Calu3 (cell line): ENCODE measurements at regions not wholly inside any gene's neighbourhood (a gene's known extent, or its start where the extent isn't known, plus 50 kb on each side); places are given as distances from the start of the nearest gene placed in this dataset.

ENCODE experiments used
- BruUV-seq: library from RNA; stranded (reverse); fragments of 400-500 nt; replicated peaks from 2 replicates; lab custom pipeline; 2021; lab: Mats Ljungman, UMichigan
- CTCF ChIA-PET: fragments of 300-600 bp; sonication (Branson Sonifier 250); formaldehyde crosslinking; loops from one replicate; lab custom pipeline; 2022; ENCODE audit warnings: antibody characterized with exemption; lab: Charles Lee
- DNase-seq: peaks from one replicate; pipeline ENCODE4 v3.0.0; 2022
- H3K27ac Mint-ChIP-seq: one replicate; pipeline ENCODE4 v1.8.0; 2022; ENCODE audit warnings: mixed read lengths; ENCODE audit not compliant: unreplicated experiment
- H3K27me3 Mint-ChIP-seq: one replicate; pipeline ENCODE4 v1.8.0; 2022; ENCODE audit warnings: mixed read lengths; ENCODE audit not compliant: unreplicated experiment
- H3K36me3 Mint-ChIP-seq: one replicate; pipeline ENCODE4 v1.8.0; 2022; ENCODE audit warnings: mild to moderate bottlenecking, moderate library complexity, mixed read lengths; ENCODE audit not compliant: insufficient read depth, unreplicated experiment
- H3K4me1 Mint-ChIP-seq: one replicate; pipeline ENCODE4 v1.8.0; 2022; ENCODE audit warnings: mild to moderate bottlenecking, low read depth, mixed read lengths; ENCODE audit not compliant: unreplicated experiment
- H3K4me3 Mint-ChIP-seq: one replicate; pipeline ENCODE4 v1.8.0; 2022; ENCODE audit warnings: mild to moderate bottlenecking, low read depth, moderate library complexity, mixed read lengths; ENCODE audit not compliant: unreplicated experiment
- H3K9me3 Mint-ChIP-seq: one replicate; pipeline ENCODE4 v1.8.0; 2022; ENCODE audit warnings: low read depth, mixed read lengths; ENCODE audit not compliant: unreplicated experiment
- intact Hi-C: fragments of 100-400 bp; cut with micrococcal nuclease; formaldehyde crosslinking; loops from one replicate; pipeline ENCODE4 v1.10.0; 2022; ENCODE audit not compliant: unreplicated experiment
- TF ChIP-seq, protein P1 (sequence below): fragments of 200-600 bp; IDR thresholded peaks from one replicate; pipeline ENCODE4 v1.8.0; 2022; ENCODE audit warnings: antibody characterized with exemption; ENCODE audit not compliant: unreplicated experiment

DNA sequence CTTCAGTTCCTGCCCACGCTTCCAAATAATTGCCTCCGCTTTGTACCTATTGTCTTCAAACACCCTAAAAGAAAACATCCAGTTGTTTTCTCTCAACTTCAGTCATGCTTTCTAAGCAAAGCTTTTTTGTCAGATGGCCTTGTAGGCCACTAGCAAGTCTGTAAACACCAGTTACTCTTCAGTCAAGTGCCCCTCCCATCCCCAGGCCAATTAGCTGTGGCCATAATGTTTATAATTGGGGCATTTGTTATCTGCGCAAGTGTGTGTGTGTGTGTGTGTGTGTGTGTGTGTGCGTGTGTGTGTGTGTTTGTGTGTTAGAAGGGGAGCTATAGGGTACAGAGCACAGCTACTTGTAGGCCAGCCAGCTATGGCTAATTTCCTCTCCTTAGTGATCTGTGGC, 272.4 kb upstream of the MARCKS start:
- Mint-ChIP-seq H3K27ac (no peak overlapping the region), H3K4me1 (no peaks in the 10 kb centered on the region), H3K27me3 (no peaks in the 10 kb centered on the region), H3K36me3 (no peaks in the 10 kb centered on the region), H3K9me3 (peaks cover 2% of the 10 kb centered on the region), H3K4me3 (no peak overlapping the region)
- no peak for DNase-seq
- intact Hi-C loops = no loop called here
- CTCF ChIA-PET = interaction anchor here (0.8 kb wide), 1 partner anchor 26 kb away, joined by 3 read pairs; no protein-coding TSS in a partner anchor
- TF ChIP-seq, protein P1, sequence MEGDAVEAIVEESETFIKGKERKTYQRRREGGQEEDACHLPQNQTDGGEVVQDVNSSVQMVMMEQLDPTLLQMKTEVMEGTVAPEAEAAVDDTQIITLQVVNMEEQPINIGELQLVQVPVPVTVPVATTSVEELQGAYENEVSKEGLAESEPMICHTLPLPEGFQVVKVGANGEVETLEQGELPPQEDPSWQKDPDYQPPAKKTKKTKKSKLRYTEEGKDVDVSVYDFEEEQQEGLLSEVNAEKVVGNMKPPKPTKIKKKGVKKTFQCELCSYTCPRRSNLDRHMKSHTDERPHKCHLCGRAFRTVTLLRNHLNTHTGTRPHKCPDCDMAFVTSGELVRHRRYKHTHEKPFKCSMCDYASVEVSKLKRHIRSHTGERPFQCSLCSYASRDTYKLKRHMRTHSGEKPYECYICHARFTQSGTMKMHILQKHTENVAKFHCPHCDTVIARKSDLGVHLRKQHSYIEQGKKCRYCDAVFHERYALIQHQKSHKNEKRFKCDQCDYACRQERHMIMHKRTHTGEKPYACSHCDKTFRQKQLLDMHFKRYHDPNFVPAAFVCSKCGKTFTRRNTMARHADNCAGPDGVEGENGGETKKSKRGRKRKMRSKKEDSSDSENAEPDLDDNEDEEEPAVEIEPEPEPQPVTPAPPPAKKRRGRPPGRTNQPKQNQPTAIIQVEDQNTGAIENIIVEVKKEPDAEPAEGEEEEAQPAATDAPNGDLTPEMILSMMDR = no peak
- no TSS peak for BruUV-seq

DNA sequence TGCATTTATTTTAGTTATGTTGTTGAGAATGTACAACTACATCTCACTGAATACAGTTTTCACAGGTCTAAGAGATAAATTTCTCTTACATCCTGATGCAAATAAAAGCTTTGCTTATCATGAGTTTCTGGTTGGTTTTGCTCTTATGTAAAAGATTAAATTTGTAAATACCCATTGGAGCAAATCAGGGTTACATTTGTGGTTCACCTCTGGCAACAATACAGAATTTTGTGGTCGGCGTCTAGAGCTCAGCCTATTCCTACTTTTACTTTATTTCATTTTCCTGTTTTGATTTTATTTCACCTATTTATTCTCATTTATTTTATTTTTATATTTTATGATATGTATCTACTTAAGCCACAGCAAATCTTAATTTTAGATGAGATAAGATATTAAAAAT, 271.9 kb upstream of the MARCKS start:
- intact Hi-C loops = no loop called here
- no peak for DNase-seq
- CTCF ChIA-PET = interaction anchor here (0.7 kb wide), 1 partner anchor 10 kb away, joined by 3 read pairs; no protein-coding TSS in a partner anchor

DNA sequence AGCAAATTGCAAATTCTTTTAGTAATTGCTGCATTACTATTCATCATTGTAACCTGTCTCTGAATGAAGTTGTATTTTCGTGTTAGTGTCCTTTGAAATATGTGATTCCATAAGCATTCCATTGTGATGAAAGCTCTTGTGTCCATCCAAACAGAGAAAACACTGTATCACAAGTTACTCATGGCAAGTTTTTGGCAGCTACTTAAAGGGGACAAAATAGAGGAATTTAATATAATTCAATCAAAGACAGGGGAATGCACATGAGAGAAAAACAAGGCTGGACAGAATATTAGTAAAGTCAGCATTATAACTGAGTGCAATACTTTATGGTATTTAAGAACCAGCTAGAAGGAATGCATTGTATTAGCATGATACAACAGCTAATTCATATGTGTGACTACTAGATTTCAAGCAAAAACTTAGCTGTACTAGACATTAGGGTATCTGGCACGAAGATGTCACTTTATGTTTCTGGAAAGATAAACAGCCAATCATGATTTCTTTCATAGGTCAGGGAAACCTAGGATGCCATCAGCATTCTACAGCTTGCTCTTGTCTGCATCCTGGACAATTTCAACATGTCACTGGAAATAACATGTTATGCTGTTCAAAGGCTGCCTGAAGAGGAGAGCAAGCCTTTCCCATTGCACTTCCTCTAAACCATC, 270.6 kb upstream of the MARCKS start:
- Mint-ChIP-seq H3K27me3 (no peaks in the 10 kb centered on the region), H3K27ac (no peak overlapping the region), H3K9me3 (peaks cover 2% of the 10 kb centered on the region), H3K36me3 (no peaks in the 10 kb centered on the region), H3K4me1 (peaks cover 1% of the 10 kb centered on the region), H3K4me3 (no peak overlapping the region)
- no peak for DNase-seq
- CTCF ChIA-PET = no interaction called here
- intact Hi-C loops = no loop called here
- no TSS peak for BruUV-seq
- TF ChIP-seq, protein P1 = no peak

More for the DNA sequence above, 271.9 kb upstream of the MARCKS start:
- TF ChIP-seq, protein P1 = no peak
- H3K4me3 Mint-ChIP-seq = no peak overlapping the region
- BruUV-seq = no TSS peak
- no peaks in the 10 kb centered on the region for H3K4me1 Mint-ChIP-seq
- H3K9me3 Mint-ChIP-seq = peaks cover 2% of the 10 kb centered on the region
- no peaks in the 10 kb centered on the region for H3K27me3 Mint-ChIP-seq
- H3K27ac Mint-ChIP-seq = no peak overlapping the region
- no peaks in the 10 kb centered on the region for H3K36me3 Mint-ChIP-seq

DNA sequence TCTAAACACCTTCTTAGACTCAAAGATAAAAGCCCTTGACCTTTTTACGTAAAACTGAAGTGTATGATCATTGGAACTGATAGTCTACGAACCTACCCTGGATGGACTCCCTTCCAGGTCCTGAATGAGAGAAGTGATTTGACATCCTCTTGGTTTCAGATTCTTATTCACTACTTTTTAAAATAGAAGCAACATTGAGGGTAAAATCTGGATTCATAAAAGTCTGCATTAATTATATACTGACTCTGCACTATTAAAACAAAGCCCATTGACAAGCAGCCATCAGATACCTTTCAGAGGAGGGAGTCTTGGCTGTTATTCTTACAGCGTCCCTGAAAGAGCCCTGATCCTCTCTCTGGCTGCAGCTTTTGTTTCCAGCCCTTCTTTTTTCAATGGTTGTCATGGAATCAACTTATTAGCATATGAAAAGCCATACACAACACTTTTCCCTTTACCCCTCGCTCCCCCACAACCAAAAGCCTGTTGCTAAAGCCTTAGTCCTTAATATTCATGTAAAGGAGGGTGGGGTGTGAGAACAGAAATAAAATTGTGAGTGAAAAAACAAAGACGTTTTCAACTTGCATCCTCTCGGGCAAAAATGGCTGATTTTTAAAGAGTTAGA, 270.0 kb upstream of the MARCKS start:
- H3K27me3 Mint-ChIP-seq = no peaks in the 10 kb centered on the region
- no peak overlapping the region for H3K27ac Mint-ChIP-seq
- H3K9me3 Mint-ChIP-seq = peaks cover under 1% of the 10 kb centered on the region
- BruUV-seq = no TSS peak
- intact Hi-C loops = no loop called here
- H3K4me3 Mint-ChIP-seq = no peak overlapping the region
- CTCF ChIA-PET = no interaction called here
- TF ChIP-seq, protein P1 = no peak
- peaks cover 8% of the 10 kb centered on the region for H3K4me1 Mint-ChIP-seq
- H3K36me3 Mint-ChIP-seq = no peaks in the 10 kb centered on the region
- DNase-seq = no peak
